K562 (cell line): ENCODE measurements at regions not wholly inside any gene's neighbourhood (a gene's known extent, or its start where the extent isn't known, plus 50 kb on each side); places are given as distances from the start of the nearest gene placed in this dataset.

ENCODE experiments used
- ATAC-seq: fragments of 200-7000 bp; cut with Tn5 transposase; 3 replicates; pipeline ENCODE4 v1.9.1; 2020; ENCODE audit warnings: moderate library complexity
- BruUV-seq: library from RNA; stranded (reverse); fragments of 400-500 nt; replicated peaks from 2 replicates; lab custom pipeline; 2021; lab: Mats Ljungman, UMichigan
- CTCF ChIA-PET: fragments of 300-600 bp; formaldehyde crosslinking; extraction: SDS; loops from one replicate; lab custom pipeline; 2021; ENCODE audit warnings: low intra/inter-chr PET ratio; lab: Yijun Ruan, JAX
- POLR2A ChIA-PET: fragments of 300-600, 350-650 bp; sonication (Branson Sonifier 250); formaldehyde crosslinking; extraction: SDS; loops from one replicate; lab custom pipeline; 2021; ENCODE audit warnings: antibody characterized with exemption, inconsistent platforms; lab: Yijun Ruan, JAX
- DNase-seq, 4 experiments: peaks; one replicate each; pipeline versions ENCODE4 v3.0.0 to v3.0.0-alpha.2; 2011 to 2018; ENCODE audit warnings: low spot score in 3 of 4, mixed read lengths in 3 of 4; ENCODE audit errors: extremely low read depth in 1 of 4
- FAIRE-seq: peaks from 2 replicates; lab custom pipeline; 2011; peaks lifted over from hg19 to GRCh38; lab: Jason Lieb, UNC
- H2AFZ ChIP-seq: 2 replicates; pipeline ENCODE4 v1.6.0; 2011; ENCODE audit warnings: low read depth, low read length, control low read depth, inconsistent platforms
- H3K27ac ChIP-seq: fragments of 200-600 bp; 3 replicates; pipeline ENCODE4 v1.8.0; 2011; ENCODE audit warnings: low read depth, mild to moderate bottlenecking, control low read depth, inconsistent platforms, low read length, moderate library complexity, mixed read lengths; ENCODE audit errors: extremely low read depth
- H3K27me3 ChIP-seq, 2 experiments: fragments of 300-600 bp in 1 of 2; 2 replicates in 1 of 2; 3 replicates in 1 of 2; pipeline versions ENCODE4 v1.6.0 to v1.8.0; 2011; ENCODE audit warnings: inconsistent platforms in 2 of 2, low read length in 2 of 2, mild to moderate bottlenecking in 1 of 2, mixed read lengths in 1 of 2, moderate library complexity in 1 of 2; ENCODE audit not compliant: control insufficient read depth in 2 of 2, insufficient read depth in 2 of 2
- H3K36me3 ChIP-seq: fragments of 300-600 bp; 3 replicates; pipeline ENCODE4 v1.8.0; 2011; ENCODE audit warnings: mild to moderate bottlenecking, low read length, inconsistent platforms; ENCODE audit not compliant: control insufficient read depth, insufficient read depth
- H3K4me1 ChIP-seq, 2 experiments: fragments of 200-600 bp in 1 of 2; replicated peaks in 1 of 2; 2 replicates in 1 of 2; 3 replicates in 1 of 2; pipeline versions ENCODE4 v1.5.1 to v1.8.0; 2011; ENCODE audit warnings: inconsistent platforms in 2 of 2, low read length in 2 of 2, mild to moderate bottlenecking in 1 of 2, mixed read lengths in 1 of 2, moderate library complexity in 1 of 2; ENCODE audit not compliant: control insufficient read depth in 2 of 2, insufficient read depth in 2 of 2
- H3K4me2 ChIP-seq: 2 replicates; pipeline ENCODE4 v1.6.1; 2011; ENCODE audit warnings: low read length, control low read depth, inconsistent platforms, mixed read lengths; ENCODE audit not compliant: insufficient read depth
- H3K4me3 ChIP-seq: fragments of 200-600 bp; sonication (generic), shearing (Covaris generic); 2 replicates; pipeline ENCODE4 v1.5.1; 2016; ENCODE audit warnings: control low read depth, inconsistent platforms
- H3K79me2 ChIP-seq: fragments of 200-600 bp; 3 replicates; pipeline ENCODE4 v1.8.0; 2011; ENCODE audit warnings: low read length, inconsistent platforms; ENCODE audit not compliant: control insufficient read depth, insufficient read depth
- H3K9ac ChIP-seq, 2 experiments: 2 replicates each; pipeline versions ENCODE4 v1.6.0 to v1.6.1; 2011; ENCODE audit warnings: low read depth in 2 of 2, low read length in 2 of 2, control low read depth in 1 of 2, inconsistent platforms in 1 of 2, mild to moderate bottlenecking in 1 of 2, mixed read lengths in 1 of 2; ENCODE audit not compliant: insufficient read depth in 1 of 2
- H3K9me1 ChIP-seq: one replicate; pipeline ENCODE4 v1.6.0; 2011; ENCODE audit warnings: inconsistent platforms, mild to moderate bottlenecking, low read length, moderate library complexity; ENCODE audit not compliant: control insufficient read depth, insufficient read depth
- H3K9me3 ChIP-seq: replicated peaks from 2 replicates; pipeline ENCODE4 v1.5.1; 2011; ENCODE audit warnings: low read depth, low read length, inconsistent platforms; ENCODE audit not compliant: control insufficient read depth, insufficient read depth
- H4K20me1 ChIP-seq: replicated peaks from 2 replicates; pipeline ENCODE4 v1.6.1; 2011; ENCODE audit warnings: low read length, inconsistent platforms, mixed read lengths; ENCODE audit not compliant: control insufficient read depth, insufficient read depth
- CCNT2 ChIP-seq: IDR thresholded peaks from 2 replicates; pipeline ENCODE4 v1.6.1; 2011; ENCODE audit warnings: borderline replicate concordance, low read depth, mild to moderate bottlenecking, moderate library complexity, mixed read lengths, low read length; ENCODE audit not compliant: insufficient read length; ENCODE audit errors: extremely low read depth
- CHD2 ChIP-seq: IDR thresholded peaks from 2 replicates; pipeline ENCODE4 v1.6.1; 2011; ENCODE audit warnings: low read depth, low read length
- KDM5B ChIP-seq: fragments of 200-600 bp; sonication (generic); IDR thresholded peaks from 2 replicates; pipeline ENCODE4 v1.6.1; 2012; ENCODE audit warnings: low read depth, mild to moderate bottlenecking, moderate library complexity, low read length, control low read depth, inconsistent platforms; ENCODE audit not compliant: insufficient replicate concordance
- RHOXF2B ChIP-seq: fragments of 250-450 bp; sonication (Bioruptor Pico); conservative IDR thresholded peaks from 2 replicates; pipeline ENCODE4 v1.5.1; 2021
- SMC3 ChIP-seq: conservative IDR thresholded peaks from 2 replicates; pipeline ENCODE4 v1.6.1; 2011; ENCODE audit warnings: low read depth, low read length, improper control_type of control experiment; ENCODE audit not compliant: insufficient read depth
- TOE1 ChIP-seq, 2 experiments: fragments of 450-650 bp in 1 of 2; sonication (generic) in 1 of 2; formaldehyde crosslinking in 1 of 2; IDR thresholded peaks; 2 replicates each; pipeline versions ENCODE4 v1.7.1 to v1.8.0; 2016 to 2022; ENCODE audit warnings: borderline replicate concordance in 2 of 2, mild to moderate bottlenecking in 2 of 2, antibody characterized with exemption in 1 of 2, inconsistent platforms in 1 of 2, low read depth in 1 of 2, missing genetic modification reagents in 1 of 2, moderate library complexity in 1 of 2
- ZNF23 ChIP-seq: fragments of 250-450 bp; sonication (Bioruptor Pico); IDR thresholded peaks from 2 replicates; pipeline ENCODE4 v1.4.0; 2020; ENCODE audit warnings: mild to moderate bottlenecking
- ZNF384 ChIP-seq: IDR thresholded peaks from 2 replicates; pipeline ENCODE4 v1.6.1; 2012; ENCODE audit warnings: low read depth, low read length, improper control_type of control experiment
- ZNF785 ChIP-seq: fragments of 250-450 bp; sonication (Bioruptor Pico); IDR thresholded peaks from 2 replicates; pipeline ENCODE4 v1.4.0; 2020; ENCODE audit warnings: mild to moderate bottlenecking
- WGBS: fragments of 100-300 bp; shearing (Covaris generic); methylation state at CpG from one replicate; pipeline ENCODE4 v1.1.6; 2016; ENCODE audit warnings: low coverage, mixed read lengths; ENCODE audit not compliant: insufficient coverage; ENCODE audit errors: missing lambda C conversion rate; 5-methylcytosine and 5-hydroxymethylcytosine counted together
- in situ Hi-C: fragments of 300-500 bp; cut with MboI; formaldehyde crosslinking; loops from 4 replicates; pipeline ENCODE4 v1.15.0; 2018; ENCODE audit warnings: inconsistent platforms, mixed read lengths
- intact Hi-C: fragments of 100-400 bp; cut with micrococcal nuclease; formaldehyde crosslinking; loops from 2 replicates; pipeline ENCODE4 v1.14.2; 2022
- TF ChIP-seq, protein P1 (sequence below): fragments of 450-650 bp; IDR thresholded peaks from 2 replicates; pipeline ENCODE4 v1.6.1; 2014; ENCODE audit warnings: low read depth, mild to moderate bottlenecking, moderate library complexity, borderline replicate concordance

DNA sequence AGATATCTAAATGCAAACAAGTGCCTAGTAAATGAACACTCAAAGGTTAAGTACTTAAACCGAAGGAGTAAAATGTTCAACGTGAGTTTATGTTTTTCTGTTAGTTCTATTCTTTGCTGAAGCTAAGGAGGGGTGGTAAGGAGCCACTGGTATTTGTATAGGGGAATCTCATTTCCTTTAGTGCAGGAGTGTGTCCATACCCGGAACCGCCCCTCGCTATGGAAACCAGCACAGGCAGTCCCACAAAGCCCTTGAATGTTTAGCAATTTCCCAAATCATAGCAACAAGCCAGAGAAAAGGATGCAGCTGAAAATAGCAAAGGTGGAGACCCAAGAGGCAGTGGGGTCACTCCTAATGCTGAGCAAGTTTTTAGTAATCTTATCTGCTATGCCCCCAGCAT lies 78.8 kb upstream of the STK32A start:
- ChIA-PET POLR2A (no interaction called here), CTCF (no interaction called here)
- Histone ChIP-seq H4K20me1 (no peaks in the 10 kb centered on the region), H3K9me1 (no peaks in the 10 kb centered on the region), H3K9ac (no peak overlapping the region), H3K4me3 (no peak overlapping the region), H3K9me3 (no peaks in the 10 kb centered on the region; the same call in 1 of the 2 replicates), H3K4me2 (no peak overlapping the region), H3K79me2 (no peaks in the 10 kb centered on the region), H3K4me1 (no peaks in the 10 kb centered on the region), H3K27ac (no peak overlapping the region), H2AFZ (no peak overlapping the region), H3K27me3 (no peaks in the 10 kb centered on the region), H3K36me3 (no peaks in the 10 kb centered on the region)
- ATAC-seq, result no peak
- WGBS, result 0% methylated on average over 5 of the region's 5 CpGs
- no peak for FAIRE-seq
- TF ChIP-seq ZNF384 (no peak), CHD2 (no peak), CCNT2 (no peak), RHOXF2B (CRISPR knock-in tag) (no peak), TOE1 (IDR thresholded peaks at IDR 0.05; ENCODE audit: borderline replicate concordance) (no peak), TOE1 (CRISPR knock-in tag; IDR thresholded peaks at IDR 0.05; ENCODE audit: borderline replicate concordance, low read depth) (no peak), ZNF23 (CRISPR knock-in tag) (no peak), SMC3 (no peak), ZNF785 (CRISPR knock-in tag) (no peak), KDM5B (no peak)
- TF ChIP-seq, protein P1, sequence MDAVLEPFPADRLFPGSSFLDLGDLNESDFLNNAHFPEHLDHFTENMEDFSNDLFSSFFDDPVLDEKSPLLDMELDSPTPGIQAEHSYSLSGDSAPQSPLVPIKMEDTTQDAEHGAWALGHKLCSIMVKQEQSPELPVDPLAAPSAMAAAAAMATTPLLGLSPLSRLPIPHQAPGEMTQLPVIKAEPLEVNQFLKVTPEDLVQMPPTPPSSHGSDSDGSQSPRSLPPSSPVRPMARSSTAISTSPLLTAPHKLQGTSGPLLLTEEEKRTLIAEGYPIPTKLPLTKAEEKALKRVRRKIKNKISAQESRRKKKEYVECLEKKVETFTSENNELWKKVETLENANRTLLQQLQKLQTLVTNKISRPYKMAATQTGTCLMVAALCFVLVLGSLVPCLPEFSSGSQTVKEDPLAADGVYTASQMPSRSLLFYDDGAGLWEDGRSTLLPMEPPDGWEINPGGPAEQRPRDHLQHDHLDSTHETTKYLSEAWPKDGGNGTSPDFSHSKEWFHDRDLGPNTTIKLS, result no peak
- in situ Hi-C loops (no loop called here), intact Hi-C loops (no loop called here)
- BruUV-seq, result no TSS peak
- DNase-seq, result no peak
